ENCODE measurements at regions not wholly inside any gene's neighbourhood (a gene's known extent, or its start where the extent isn't known, plus 50 kb on each side); places are given as distances from the start of the nearest gene placed in this dataset.

- no peak for TF ChIP-seq NRF1 (IDR thresholded peaks at IDR 0.05; ENCODE audit: low read depth, low read length)
- TF ChIP-seq CHD2 (IDR thresholded peaks at IDR 0.05; ENCODE audit: low read length) = no peak
These were observed 143.6 kb upstream of the FAM13C start (continued) for GRCh38 chr10:59505926-59506325.
